ENCODE measurements at regions not wholly inside any gene's neighbourhood (a gene's known extent, or its start where the extent isn't known, plus 50 kb on each side); places are given as distances from the start of the nearest gene placed in this dataset.

GRCh38 chr6:121647905-121648304, 212.5 kb downstream of the GJA1 start:
- no peak for TF ChIP-seq POLR2A (IDR thresholded peaks at IDR 0.05)
- TF ChIP-seq CTCF (IDR thresholded peaks at IDR 0.05), result no peak

Measured in heart left ventricle (tissue), 13 donors.